Tibial nerve (tissue), 4 donors: ENCODE measurements at regions not wholly inside any gene's neighbourhood (a gene's known extent, or its start where the extent isn't known, plus 50 kb on each side); places are given as distances from the start of the nearest gene placed in this dataset.

Source experiments
- EP300 ChIP-seq, 2 donors: sonication (generic); formaldehyde crosslinking; IDR thresholded peaks; one replicate each; pipeline ENCODE4 v1.6.1; 2017; ENCODE audit warnings: antibody characterized with exemption in 2 of 2, mild to moderate bottlenecking in 1 of 2
- POLR2A ChIP-seq, 2 donors: fragments of 450-650 bp; IDR thresholded peaks; one replicate each; pipeline ENCODE4 v1.6.1; 2017; ENCODE audit warnings: antibody characterized with exemption in 2 of 2, mild to moderate bottlenecking in 2 of 2, moderate library complexity in 2 of 2
- TF ChIP-seq, protein P1 (sequence below), 5 experiments: fragments of 200-600 bp in 3 of 5; fragments of 450-650 bp in 2 of 5; sonication (generic) in 3 of 5; IDR thresholded peaks; one replicate each; pipeline ENCODE4 v1.5.1; 2016 to 2019; ENCODE audit warnings: antibody characterized with exemption in 5 of 5, mild to moderate bottlenecking in 3 of 5, moderate library complexity in 2 of 5

DNA sequence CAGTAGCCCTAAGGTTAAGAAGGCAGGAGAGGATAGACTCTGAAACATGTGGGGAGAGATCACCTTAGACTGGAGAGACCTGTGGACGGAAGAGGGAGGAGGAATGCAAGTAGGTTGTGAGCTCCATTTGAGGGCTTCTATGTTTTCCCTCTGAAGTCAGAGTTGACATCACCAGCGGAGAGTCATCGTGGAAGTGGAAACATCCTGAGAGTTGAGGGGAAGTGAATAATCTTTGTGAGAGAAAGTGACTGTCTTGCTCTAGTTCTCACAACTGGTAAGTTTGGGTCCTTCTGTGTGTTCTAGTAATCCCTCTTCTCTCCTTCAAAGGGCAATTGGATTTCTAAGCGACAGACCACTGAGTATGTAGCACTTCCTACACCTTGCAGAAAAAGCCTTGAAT, 103.6 kb upstream of the CCND2 start:
- TF ChIP-seq, protein P1, sequence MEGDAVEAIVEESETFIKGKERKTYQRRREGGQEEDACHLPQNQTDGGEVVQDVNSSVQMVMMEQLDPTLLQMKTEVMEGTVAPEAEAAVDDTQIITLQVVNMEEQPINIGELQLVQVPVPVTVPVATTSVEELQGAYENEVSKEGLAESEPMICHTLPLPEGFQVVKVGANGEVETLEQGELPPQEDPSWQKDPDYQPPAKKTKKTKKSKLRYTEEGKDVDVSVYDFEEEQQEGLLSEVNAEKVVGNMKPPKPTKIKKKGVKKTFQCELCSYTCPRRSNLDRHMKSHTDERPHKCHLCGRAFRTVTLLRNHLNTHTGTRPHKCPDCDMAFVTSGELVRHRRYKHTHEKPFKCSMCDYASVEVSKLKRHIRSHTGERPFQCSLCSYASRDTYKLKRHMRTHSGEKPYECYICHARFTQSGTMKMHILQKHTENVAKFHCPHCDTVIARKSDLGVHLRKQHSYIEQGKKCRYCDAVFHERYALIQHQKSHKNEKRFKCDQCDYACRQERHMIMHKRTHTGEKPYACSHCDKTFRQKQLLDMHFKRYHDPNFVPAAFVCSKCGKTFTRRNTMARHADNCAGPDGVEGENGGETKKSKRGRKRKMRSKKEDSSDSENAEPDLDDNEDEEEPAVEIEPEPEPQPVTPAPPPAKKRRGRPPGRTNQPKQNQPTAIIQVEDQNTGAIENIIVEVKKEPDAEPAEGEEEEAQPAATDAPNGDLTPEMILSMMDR (IDR thresholded peaks at IDR 0.05): no peak
- TF ChIP-seq POLR2A (IDR thresholded peaks at IDR 0.05): no peak
- no peak for TF ChIP-seq EP300 (IDR thresholded peaks at IDR 0.05)
